ENCODE measurements at regions not wholly inside any gene's neighbourhood (a gene's known extent, or its start where the extent isn't known, plus 50 kb on each side); places are given as distances from the start of the nearest gene placed in this dataset.

DNA sequence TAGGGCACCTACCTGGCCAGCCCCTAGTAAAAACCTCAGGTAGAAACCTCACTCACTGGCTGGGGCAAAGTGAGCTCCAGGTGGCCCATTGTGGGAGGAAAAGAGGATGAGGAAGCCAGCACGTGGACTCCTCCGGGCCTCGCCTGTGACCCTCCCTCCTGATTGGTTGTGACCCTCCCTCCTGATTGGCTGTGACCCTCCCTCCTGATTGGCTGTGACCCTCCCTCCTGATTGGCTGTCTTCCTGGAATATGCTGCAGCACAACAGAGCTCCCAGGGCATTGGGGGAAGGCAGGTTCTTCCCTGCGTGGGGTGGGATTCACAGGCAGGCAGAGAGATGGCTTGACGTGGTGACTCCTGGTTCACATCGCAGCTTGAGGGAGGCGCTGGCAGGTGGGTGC, 343.0 kb downstream of the GLRX3 start:
- TF ChIP-seq, protein P1, sequence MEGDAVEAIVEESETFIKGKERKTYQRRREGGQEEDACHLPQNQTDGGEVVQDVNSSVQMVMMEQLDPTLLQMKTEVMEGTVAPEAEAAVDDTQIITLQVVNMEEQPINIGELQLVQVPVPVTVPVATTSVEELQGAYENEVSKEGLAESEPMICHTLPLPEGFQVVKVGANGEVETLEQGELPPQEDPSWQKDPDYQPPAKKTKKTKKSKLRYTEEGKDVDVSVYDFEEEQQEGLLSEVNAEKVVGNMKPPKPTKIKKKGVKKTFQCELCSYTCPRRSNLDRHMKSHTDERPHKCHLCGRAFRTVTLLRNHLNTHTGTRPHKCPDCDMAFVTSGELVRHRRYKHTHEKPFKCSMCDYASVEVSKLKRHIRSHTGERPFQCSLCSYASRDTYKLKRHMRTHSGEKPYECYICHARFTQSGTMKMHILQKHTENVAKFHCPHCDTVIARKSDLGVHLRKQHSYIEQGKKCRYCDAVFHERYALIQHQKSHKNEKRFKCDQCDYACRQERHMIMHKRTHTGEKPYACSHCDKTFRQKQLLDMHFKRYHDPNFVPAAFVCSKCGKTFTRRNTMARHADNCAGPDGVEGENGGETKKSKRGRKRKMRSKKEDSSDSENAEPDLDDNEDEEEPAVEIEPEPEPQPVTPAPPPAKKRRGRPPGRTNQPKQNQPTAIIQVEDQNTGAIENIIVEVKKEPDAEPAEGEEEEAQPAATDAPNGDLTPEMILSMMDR (IDR thresholded peaks at IDR 0.05): no peak
- TF ChIP-seq POLR2A (IDR thresholded peaks at IDR 0.05) (no peak), EP300 (IDR thresholded peaks at IDR 0.05) (no peak)
